GM12865 (cell line): ENCODE measurements at regions not wholly inside any gene's neighbourhood (a gene's known extent, or its start where the extent isn't known, plus 50 kb on each side); places are given as distances from the start of the nearest gene placed in this dataset.

Experiments
- DNase-seq: peaks from one replicate; pipeline ENCODE4 v3.0.0; 2010; ENCODE audit warnings: low read depth
- H3K4me3 ChIP-seq: 2 replicates; pipeline ENCODE4 v1.5.1; 2011; ENCODE audit warnings: mild to moderate bottlenecking, low read depth, low read length, control low read depth
- TF ChIP-seq, protein P1 (sequence below): IDR thresholded peaks from 2 replicates; pipeline ENCODE4 v1.5.1; 2011; ENCODE audit warnings: low read length, control low read depth, low read depth, inconsistent platforms; ENCODE audit not compliant: insufficient read depth; ENCODE audit errors: missing control alignments

- no peak overlapping the region for H3K4me3 ChIP-seq
- TF ChIP-seq, protein P1, sequence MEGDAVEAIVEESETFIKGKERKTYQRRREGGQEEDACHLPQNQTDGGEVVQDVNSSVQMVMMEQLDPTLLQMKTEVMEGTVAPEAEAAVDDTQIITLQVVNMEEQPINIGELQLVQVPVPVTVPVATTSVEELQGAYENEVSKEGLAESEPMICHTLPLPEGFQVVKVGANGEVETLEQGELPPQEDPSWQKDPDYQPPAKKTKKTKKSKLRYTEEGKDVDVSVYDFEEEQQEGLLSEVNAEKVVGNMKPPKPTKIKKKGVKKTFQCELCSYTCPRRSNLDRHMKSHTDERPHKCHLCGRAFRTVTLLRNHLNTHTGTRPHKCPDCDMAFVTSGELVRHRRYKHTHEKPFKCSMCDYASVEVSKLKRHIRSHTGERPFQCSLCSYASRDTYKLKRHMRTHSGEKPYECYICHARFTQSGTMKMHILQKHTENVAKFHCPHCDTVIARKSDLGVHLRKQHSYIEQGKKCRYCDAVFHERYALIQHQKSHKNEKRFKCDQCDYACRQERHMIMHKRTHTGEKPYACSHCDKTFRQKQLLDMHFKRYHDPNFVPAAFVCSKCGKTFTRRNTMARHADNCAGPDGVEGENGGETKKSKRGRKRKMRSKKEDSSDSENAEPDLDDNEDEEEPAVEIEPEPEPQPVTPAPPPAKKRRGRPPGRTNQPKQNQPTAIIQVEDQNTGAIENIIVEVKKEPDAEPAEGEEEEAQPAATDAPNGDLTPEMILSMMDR, result no peak
- DNase-seq, result no peak
Observed at GRCh38 chr17:72236980-72237633, 116.3 kb downstream of the SOX9 start.

GRCh38 chr17:72238157-72238673 lies 117.4 kb downstream of the SOX9 start:
- no peak overlapping the region for H3K4me3 ChIP-seq
- TF ChIP-seq, protein P1, result no peak
- no peak for DNase-seq

DNA sequence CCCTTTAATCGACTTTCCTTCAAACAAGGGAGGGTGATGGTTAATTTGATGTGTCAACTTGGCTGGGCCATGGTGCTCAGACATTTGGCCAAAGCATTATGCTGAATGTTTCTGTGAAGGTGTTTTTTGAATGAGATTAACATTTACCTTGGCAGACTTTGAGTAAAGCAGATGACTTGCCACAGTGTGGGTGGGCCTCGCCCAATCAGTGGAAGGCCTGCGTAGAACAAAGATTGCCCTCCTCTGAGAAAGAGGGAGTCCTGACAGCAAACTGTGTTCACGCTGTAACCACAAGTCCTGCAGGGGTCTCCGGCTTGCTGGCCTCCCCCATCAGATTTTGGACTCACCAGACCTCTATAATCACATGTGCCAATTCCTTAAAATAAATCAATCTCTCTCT lies 118.7 kb downstream of the SOX9 start:
- DNase-seq, result no peak
- TF ChIP-seq, protein P1, result no peak
- H3K4me3 ChIP-seq, result no peak overlapping the region

DNA sequence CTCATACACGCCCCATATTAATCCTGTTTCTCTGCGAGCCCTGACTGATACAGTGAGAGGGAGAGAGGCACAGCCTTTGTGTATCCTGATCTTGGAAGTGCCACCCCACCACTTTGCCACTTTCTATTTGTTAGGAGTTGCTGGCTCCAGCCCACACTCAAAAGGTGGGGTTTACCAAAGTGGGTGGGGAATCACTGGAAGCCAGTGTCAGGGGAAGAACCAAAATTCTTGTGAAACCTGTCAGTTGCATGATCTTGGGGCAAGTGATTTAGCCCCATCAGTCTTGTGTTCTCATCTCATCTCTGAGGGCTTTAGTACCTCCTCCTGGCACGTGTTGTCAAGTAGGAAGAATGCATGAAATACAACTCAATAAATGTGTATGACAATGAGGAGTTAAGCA lies 119.5 kb downstream of the SOX9 start:
- TF ChIP-seq, protein P1, result no peak
- DNase-seq, result peak; percentile 27
- H3K4me3 ChIP-seq, result no peak overlapping the region

GRCh38 chr17:72244494-72244893 lies 123.7 kb downstream of the SOX9 start:
- TF ChIP-seq, protein P1, result no peak
- DNase-seq, result peak; percentile 6
- no peak overlapping the region for H3K4me3 ChIP-seq

DNA sequence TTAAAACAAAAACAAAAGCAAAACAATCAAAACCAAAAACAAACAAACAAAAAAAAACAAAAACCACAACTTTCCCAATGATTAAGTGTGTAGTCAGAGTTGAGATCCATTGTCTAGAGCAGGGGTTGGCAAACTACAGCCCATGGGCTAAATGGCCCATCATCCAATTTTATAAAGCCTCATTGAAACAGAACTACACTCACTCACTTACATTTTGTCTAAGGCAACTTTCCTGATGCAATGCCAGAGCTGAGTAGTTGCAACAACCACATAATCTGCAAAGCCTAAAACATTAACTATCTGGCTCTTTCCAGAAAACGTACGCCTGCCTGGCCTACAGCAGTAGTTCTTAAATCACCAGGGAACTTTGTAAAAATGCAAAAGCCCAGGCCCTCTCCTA lies 124.1 kb downstream of the SOX9 start:
- DNase-seq, result no peak
- H3K4me3 ChIP-seq, result no peak overlapping the region

More for the DNA sequence above, 124.1 kb downstream of the SOX9 start:
- TF ChIP-seq, protein P1, result no peak
